Tibial artery (tissue), 4 donors: ENCODE measurements at regions not wholly inside any gene's neighbourhood (a gene's known extent, or its start where the extent isn't known, plus 50 kb on each side); places are given as distances from the start of the nearest gene placed in this dataset.
A peak's percentile ranks its signal among the peaks of the same experiment; 100 is the strongest.

Experiments used
- DNase-seq, 2 donors: peaks; one replicate each; pipeline ENCODE4 v3.0.0-alpha.2; 2019
- H3K27ac ChIP-seq, 2 donors: fragments of 200-600 bp; sonication (generic) in 1 of 2; 1 replicate in 1 of 2; 2 replicates in 1 of 2; pipeline ENCODE4 v1.5.1; 2018 to 2019; ENCODE audit warnings: mild to moderate bottlenecking in 1 of 2
- H3K27me3 ChIP-seq, 2 donors: fragments of 200-600 bp; sonication (generic) in 1 of 2; one replicate each; pipeline versions ENCODE4 v1.5.1 to v1.6.0; 2016 to 2019
- H3K36me3 ChIP-seq, 3 donors: fragments of 200-600 bp; sonication (generic) in 2 of 3; one replicate each; pipeline ENCODE4 v1.5.1; 2016 to 2019; ENCODE audit warnings: mild to moderate bottlenecking in 2 of 3
- H3K4me1 ChIP-seq, 4 donors: fragments of 200-600 bp; sonication (generic) in 2 of 4; 1 replicate in 3 of 4; 2 replicates in 1 of 4; pipeline ENCODE4 v1.5.1; 2016 to 2019
- H3K4me3 ChIP-seq, 2 donors: fragments of 200-600 bp; sonication (generic) in 1 of 2; 1 replicate in 1 of 2; 2 replicates in 1 of 2; pipeline ENCODE4 v1.5.1; 2018 to 2019; ENCODE audit warnings: mild to moderate bottlenecking in 2 of 2
- H3K9me3 ChIP-seq, 3 donors: fragments of 200-600 bp; sonication (generic) in 1 of 3; one replicate each; pipeline ENCODE4 v1.5.1; 2016 to 2019
- CTCF ChIP-seq, 2 experiments: fragments of 200-600 bp in 1 of 2; fragments of 450-650 bp in 1 of 2; IDR thresholded peaks; one replicate each; pipeline ENCODE4 v1.5.1; 2017 to 2019; ENCODE audit warnings: antibody characterized with exemption in 2 of 2, mild to moderate bottlenecking in 1 of 2, moderate library complexity in 1 of 2
- intact Hi-C: fragments of 100-400 bp; cut with DNase I; formaldehyde crosslinking; loops from one replicate; pipeline ENCODE4 v1.15.0; 2023; ENCODE audit warnings: low total_unique reads

GRCh38 chr7:18320422-18320821, 175.1 kb upstream of the HDAC9 start:
- Histone ChIP-seq H3K36me3 (no peaks in the 10 kb centered on the region), H3K4me1 (no peaks in the 10 kb centered on the region), H3K9me3 (no peaks in the 10 kb centered on the region), H3K27me3 (no peaks in the 10 kb centered on the region), H3K4me3 (no peak overlapping the region), H3K27ac (no peak overlapping the region)
- no peak for TF ChIP-seq CTCF (IDR thresholded peaks at IDR 0.05)
- intact Hi-C loops = no loop called here
- DNase-seq = no peak

- DNase-seq = no peak
- H3K27ac ChIP-seq = no peak overlapping the region
- no peaks in the 10 kb centered on the region for H3K27me3 ChIP-seq
- H3K4me3 ChIP-seq = no peak overlapping the region
- TF ChIP-seq CTCF (IDR thresholded peaks at IDR 0.05) = peak; percentile 40 to 41
- H3K9me3 ChIP-seq = no peaks in the 10 kb centered on the region
- H3K36me3 ChIP-seq = no peaks in the 10 kb centered on the region
- H3K4me1 ChIP-seq = no peaks in the 10 kb centered on the region
- intact Hi-C loops = no loop called here
These were observed 174.5 kb upstream of the HDAC9 start for GRCh38 chr7:18320971-18321567.

GRCh38 chr7:18330548-18330947, 165.0 kb upstream of the HDAC9 start:
- H3K4me1 ChIP-seq = peaks cover 0 to 20% (median 0%) of the 10 kb centered on the region in 4 donors
- no peak for TF ChIP-seq CTCF (IDR thresholded peaks at IDR 0.05)
- no peak overlapping the region for H3K27ac ChIP-seq
- no peaks in the 10 kb centered on the region for H3K9me3 ChIP-seq
- no peaks in the 10 kb centered on the region for H3K36me3 ChIP-seq
- H3K27me3 ChIP-seq = no peaks in the 10 kb centered on the region
- DNase-seq = no peak
- intact Hi-C loops = no loop called here
- H3K4me3 ChIP-seq = no peak overlapping the region

GRCh38 chr7:18336626-18337025, 158.9 kb upstream of the HDAC9 start:
- no peak for TF ChIP-seq CTCF (IDR thresholded peaks at IDR 0.05)
- Histone ChIP-seq H3K27ac (no peak overlapping the region), H3K27me3 (no peaks in the 10 kb centered on the region), H3K4me3 (no peak overlapping the region), H3K4me1 (peaks cover 0 to 9% (median 0%) of the 10 kb centered on the region in 4 donors), H3K9me3 (peaks cover 0 to 8% (median 6%) of the 10 kb centered on the region in 3 donors), H3K36me3 (no peaks in the 10 kb centered on the region)
- intact Hi-C loops = no loop called here
- no peak for DNase-seq

- H3K9me3 ChIP-seq = peaks cover 0 to 8% (median 6%) of the 10 kb centered on the region in 3 donors
- no peak for DNase-seq
- no peak for TF ChIP-seq CTCF (IDR thresholded peaks at IDR 0.05)
- H3K36me3 ChIP-seq = no peaks in the 10 kb centered on the region
- intact Hi-C loops = no loop called here
- no peak overlapping the region for H3K4me3 ChIP-seq
- H3K4me1 ChIP-seq = peaks cover 0 to 5% (median 0%) of the 10 kb centered on the region in 4 donors
- H3K27me3 ChIP-seq = no peaks in the 10 kb centered on the region
- H3K27ac ChIP-seq = no peak overlapping the region
These were observed 158.3 kb upstream of the HDAC9 start for GRCh38 chr7:18337048-18337809.
